ENCODE measurements at regions not wholly inside any gene's neighbourhood (a gene's known extent, or its start where the extent isn't known, plus 50 kb on each side); places are given as distances from the start of the nearest gene placed in this dataset. TPM values are rescaled to one million over a fixed set of nuclear protein-coding genes. Genes with fewer than 3 reads are reported as not detected.

Small RNA genes in the stretch of these regions (microRNA-seq; reads per million reads assigned to microRNA genes)
- gene AL136313.1 (ENCODE audit: insufficient read depth, insufficient read length): not detected

Small RNA genes in the stretch of these regions (small RNA-seq; reads per million reads assigned to genes)
- 0 reads per million in 5 experiments for gene AL136313.1
